ENCODE measurements at regions not wholly inside any gene's neighbourhood (a gene's known extent, or its start where the extent isn't known, plus 50 kb on each side); places are given as distances from the start of the nearest gene placed in this dataset.

DNA sequence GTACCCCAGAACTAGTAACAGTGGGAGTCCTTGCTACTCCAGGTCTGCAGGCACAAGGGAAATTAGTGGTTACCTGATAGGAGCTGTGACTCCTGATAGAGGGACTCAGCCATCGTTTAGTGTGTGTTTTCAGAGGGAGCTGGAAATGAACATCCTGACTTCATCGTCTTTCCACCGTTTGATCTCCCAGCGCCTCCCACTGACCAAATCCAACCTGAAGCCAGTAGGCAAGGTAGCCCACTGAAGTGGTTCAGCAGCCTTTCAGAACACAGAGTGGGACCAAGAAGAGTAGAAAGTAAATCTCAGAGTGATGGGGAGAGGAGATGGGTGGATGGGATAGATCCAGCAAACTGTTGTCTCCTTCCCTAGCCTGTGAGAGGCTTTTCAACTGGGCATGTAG lies 385.9 kb downstream of the INSC start:
- Histone ChIP-seq H2AFZ (ENCODE audit: low read length) (no peak overlapping the region), H3K4me2 (ENCODE audit: low read depth, low read length) (no peak overlapping the region), H3K9ac (ENCODE audit: insufficient read depth, low read depth, low read length) (no peak overlapping the region), H3K27me3 (ENCODE audit: control insufficient read depth in 1 of 2, insufficient read depth in 2 of 2, low read length in 2 of 2) (no peaks in the 10 kb centered on the region), H4K20me1 (ENCODE audit: insufficient read depth, low read length) (no peaks in the 10 kb centered on the region), H3K4me1 (ENCODE audit: insufficient read depth, low read length) (no peaks in the 10 kb centered on the region), H3K27ac (ENCODE audit: extremely low read length, insufficient read depth, low read length) (no peak overlapping the region), H3K9me3 (ENCODE audit: low read length) (no peaks in the 10 kb centered on the region), H3K4me3 (replicated peaks in 1 of 3; ENCODE audit: insufficient read depth in 1 of 3, low read depth in 2 of 3, low read length in 3 of 3) (no peak overlapping the region), H3K79me2 (ENCODE audit: insufficient read depth, low read length) (no peaks in the 10 kb centered on the region), H3K36me3 (replicated peaks in 1 of 2; ENCODE audit: control insufficient read depth in 1 of 2, insufficient read depth in 2 of 2, low read length in 2 of 2) (no peaks in the 10 kb centered on the region)
- POLR2A ChIA-PET, result no interaction called here
- DNase-seq (ENCODE audit: low spot score) (no peak), FAIRE-seq (no peak), ATAC-seq (no peak)
- no TSS peak for BruUV-seq (replicated peaks)
- intact Hi-C loops (cut with micrococcal nuclease; ENCODE audit: unreplicated experiment), result no loop called here
- TF ChIP-seq EP300 (IDR thresholded peaks at IDR 0.05; ENCODE audit: low read depth in 2 of 2, low read length in 2 of 2) (no peak), EP300 (CRISPR knock-in tag; IDR thresholded peaks at IDR 0.05; ENCODE audit: borderline replicate concordance) (no peak)
- CTCF ChIA-PET (ENCODE audit: low intra/inter-chr PET ratio, low total read pairs), result no interaction called here
- in situ Hi-C loops (cut with HindIII; ENCODE audit: extremely low pct_ligation_motif_present, low pct_unique_long_range_greater_than_20kb), result no loop called here
- 0% methylated on average over 4 of the region's 4 CpGs for WGBS (ENCODE audit: low lambda C conversion rate)

DNA sequence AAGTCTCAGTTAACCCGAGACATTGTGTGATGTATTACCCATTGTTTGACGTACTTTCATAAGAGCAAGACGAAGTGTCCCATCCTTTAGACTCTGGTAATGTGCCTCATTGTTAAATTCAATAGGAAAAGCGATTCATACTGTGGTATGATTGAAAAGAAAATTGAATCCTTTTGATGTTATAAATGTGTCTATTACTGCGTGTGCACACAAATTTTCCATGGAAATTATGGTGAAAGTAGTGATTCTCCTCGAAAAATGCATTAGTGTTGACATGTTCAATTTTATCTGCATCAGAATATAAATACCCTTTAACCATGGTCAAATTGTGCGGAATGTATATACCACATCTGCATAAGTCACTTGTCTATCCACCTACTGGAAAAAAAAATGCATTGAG lies 386.8 kb downstream of the INSC start:
- in situ Hi-C loops (cut with HindIII; ENCODE audit: extremely low pct_ligation_motif_present, low pct_unique_long_range_greater_than_20kb), result no loop called here
- Histone ChIP-seq H3K9ac (ENCODE audit: insufficient read depth, low read depth, low read length) (no peak overlapping the region), H2AFZ (ENCODE audit: low read length) (no peak overlapping the region), H3K4me2 (ENCODE audit: low read depth, low read length) (no peak overlapping the region), H4K20me1 (ENCODE audit: insufficient read depth, low read length) (no peaks in the 10 kb centered on the region), H3K9me3 (ENCODE audit: low read length) (no peaks in the 10 kb centered on the region), H3K4me1 (ENCODE audit: insufficient read depth, low read length) (no peaks in the 10 kb centered on the region), H3K4me3 (replicated peaks in 1 of 3; ENCODE audit: insufficient read depth in 1 of 3, low read depth in 2 of 3, low read length in 3 of 3) (no peak overlapping the region), H3K36me3 (replicated peaks in 1 of 2; ENCODE audit: control insufficient read depth in 1 of 2, insufficient read depth in 2 of 2, low read length in 2 of 2) (no peaks in the 10 kb centered on the region), H3K27me3 (ENCODE audit: control insufficient read depth in 1 of 2, insufficient read depth in 2 of 2, low read length in 2 of 2) (no peaks in the 10 kb centered on the region), H3K79me2 (ENCODE audit: insufficient read depth, low read length) (no peaks in the 10 kb centered on the region), H3K27ac (ENCODE audit: extremely low read length, insufficient read depth, low read length) (no peak overlapping the region)
- intact Hi-C loops (cut with micrococcal nuclease; ENCODE audit: unreplicated experiment), result no loop called here
- DNase-seq (ENCODE audit: low spot score) (no peak), ATAC-seq (no peak), FAIRE-seq (no peak)
- TF ChIP-seq TEAD3 (CRISPR knock-in tag; optimal IDR thresholded peaks at IDR 0.05; ENCODE audit: borderline replicate concordance), result no peak
- no peak for TF ChIP-seq ZFYVE20 (CRISPR knock-in tag; IDR thresholded peaks at IDR 0.05; ENCODE audit: borderline replicate concordance, low read depth)
- no peak for TF ChIP-seq TARDBP (CRISPR knock-in tag; IDR thresholded peaks at IDR 0.05)
- TF ChIP-seq HNRNPL (IDR thresholded peaks at IDR 0.05; ENCODE audit: low read depth, low read length), result no peak
- TF ChIP-seq, protein P1, sequence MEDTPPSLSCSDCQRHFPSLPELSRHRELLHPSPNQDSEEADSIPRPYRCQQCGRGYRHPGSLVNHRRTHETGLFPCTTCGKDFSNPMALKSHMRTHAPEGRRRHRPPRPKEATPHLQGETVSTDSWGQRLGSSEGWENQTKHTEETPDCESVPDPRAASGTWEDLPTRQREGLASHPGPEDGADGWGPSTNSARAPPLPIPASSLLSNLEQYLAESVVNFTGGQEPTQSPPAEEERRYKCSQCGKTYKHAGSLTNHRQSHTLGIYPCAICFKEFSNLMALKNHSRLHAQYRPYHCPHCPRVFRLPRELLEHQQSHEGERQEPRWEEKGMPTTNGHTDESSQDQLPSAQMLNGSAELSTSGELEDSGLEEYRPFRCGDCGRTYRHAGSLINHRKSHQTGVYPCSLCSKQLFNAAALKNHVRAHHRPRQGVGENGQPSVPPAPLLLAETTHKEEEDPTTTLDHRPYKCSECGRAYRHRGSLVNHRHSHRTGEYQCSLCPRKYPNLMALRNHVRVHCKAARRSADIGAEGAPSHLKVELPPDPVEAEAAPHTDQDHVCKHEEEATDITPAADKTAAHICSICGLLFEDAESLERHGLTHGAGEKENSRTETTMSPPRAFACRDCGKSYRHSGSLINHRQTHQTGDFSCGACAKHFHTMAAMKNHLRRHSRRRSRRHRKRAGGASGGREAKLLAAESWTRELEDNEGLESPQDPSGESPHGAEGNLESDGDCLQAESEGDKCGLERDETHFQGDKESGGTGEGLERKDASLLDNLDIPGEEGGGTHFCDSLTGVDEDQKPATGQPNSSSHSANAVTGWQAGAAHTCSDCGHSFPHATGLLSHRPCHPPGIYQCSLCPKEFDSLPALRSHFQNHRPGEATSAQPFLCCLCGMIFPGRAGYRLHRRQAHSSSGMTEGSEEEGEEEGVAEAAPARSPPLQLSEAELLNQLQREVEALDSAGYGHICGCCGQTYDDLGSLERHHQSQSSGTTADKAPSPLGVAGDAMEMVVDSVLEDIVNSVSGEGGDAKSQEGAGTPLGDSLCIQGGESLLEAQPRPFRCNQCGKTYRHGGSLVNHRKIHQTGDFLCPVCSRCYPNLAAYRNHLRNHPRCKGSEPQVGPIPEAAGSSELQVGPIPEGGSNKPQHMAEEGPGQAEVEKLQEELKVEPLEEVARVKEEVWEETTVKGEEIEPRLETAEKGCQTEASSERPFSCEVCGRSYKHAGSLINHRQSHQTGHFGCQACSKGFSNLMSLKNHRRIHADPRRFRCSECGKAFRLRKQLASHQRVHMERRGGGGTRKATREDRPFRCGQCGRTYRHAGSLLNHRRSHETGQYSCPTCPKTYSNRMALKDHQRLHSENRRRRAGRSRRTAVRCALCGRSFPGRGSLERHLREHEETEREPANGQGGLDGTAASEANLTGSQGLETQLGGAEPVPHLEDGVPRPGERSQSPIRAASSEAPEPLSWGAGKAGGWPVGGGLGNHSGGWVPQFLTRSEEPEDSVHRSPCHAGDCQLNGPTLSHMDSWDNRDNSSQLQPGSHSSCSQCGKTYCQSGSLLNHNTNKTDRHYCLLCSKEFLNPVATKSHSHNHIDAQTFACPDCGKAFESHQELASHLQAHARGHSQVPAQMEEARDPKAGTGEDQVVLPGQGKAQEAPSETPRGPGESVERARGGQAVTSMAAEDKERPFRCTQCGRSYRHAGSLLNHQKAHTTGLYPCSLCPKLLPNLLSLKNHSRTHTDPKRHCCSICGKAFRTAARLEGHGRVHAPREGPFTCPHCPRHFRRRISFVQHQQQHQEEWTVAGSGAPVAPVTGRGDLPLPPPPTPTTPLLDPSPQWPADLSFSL (CRISPR knock-in tag; IDR thresholded peaks at IDR 0.05), result no peak
- no peak for TF ChIP-seq RARG (CRISPR knock-in tag; IDR thresholded peaks at IDR 0.05; ENCODE audit: low read depth)
- WGBS (ENCODE audit: low lambda C conversion rate), result 19% methylated on average over 7 of the region's 7 CpGs
- no TSS peak for BruUV-seq (replicated peaks)
- POLR2A ChIA-PET, result no interaction called here
- CTCF ChIA-PET (ENCODE audit: low intra/inter-chr PET ratio, low total read pairs), result no interaction called here
